ENCODE measurements at regions not wholly inside any gene's neighbourhood (a gene's known extent, or its start where the extent isn't known, plus 50 kb on each side); places are given as distances from the start of the nearest gene placed in this dataset.
"Not testable (repeated sequence)": the region's sequence is repeated elsewhere in the genome, so short reads cannot be mapped to it uniquely, and the experiment has no call there.

- Mint-ChIP-seq H3K27ac (ENCODE audit: unreplicated experiment) (no peak overlapping the region), H3K9me3 (ENCODE audit: low read depth) (no peaks in the 10 kb centered on the region)
- TF ChIP-seq CTCF (IDR thresholded peaks at IDR 0.05), result no peak
These were observed 1303.1 kb upstream of the DDX18 start for GRCh38 chr2:116511426-116511825.

DNA sequence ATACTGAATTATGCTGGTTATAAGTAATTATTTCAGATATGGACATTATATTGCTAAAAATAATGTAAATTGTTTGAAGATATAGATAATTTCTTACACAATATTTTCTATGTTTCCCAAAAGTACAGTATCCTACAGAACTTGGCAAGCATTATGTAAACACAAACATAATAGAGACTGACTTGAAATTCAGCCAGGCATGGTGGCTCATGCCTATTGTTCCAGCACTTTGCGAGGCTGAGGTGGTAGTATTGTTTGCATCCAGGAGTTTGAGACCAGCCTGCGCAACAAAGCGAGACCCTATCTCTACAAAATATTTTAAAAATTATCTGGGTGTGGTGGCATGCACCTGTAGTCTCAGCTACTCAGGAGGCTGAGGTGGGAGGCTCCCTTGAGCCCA, 1300.5 kb upstream of the DDX18 start:
- no peak overlapping the region for H3K4me3 Mint-ChIP-seq (ENCODE audit: unreplicated experiment)
- H3K4me1 Mint-ChIP-seq (ENCODE audit: low read depth), result no peaks in the 10 kb centered on the region
- no peaks in the 10 kb centered on the region for H3K27me3 Mint-ChIP-seq (ENCODE audit: low read depth)
- H3K36me3 Mint-ChIP-seq (ENCODE audit: low read depth), result no peaks in the 10 kb centered on the region
- no peaks in the 10 kb centered on the region for H3K9me3 Mint-ChIP-seq (ENCODE audit: low read depth)
- no peak overlapping the region for H3K27ac Mint-ChIP-seq (ENCODE audit: unreplicated experiment)
- TF ChIP-seq CTCF (IDR thresholded peaks at IDR 0.05), result no peak
- DNase-seq (ENCODE audit: low spot score), result no peak

More at GRCh38 chr2:116511426-116511825, 1303.1 kb upstream of the DDX18 start:
- Mint-ChIP-seq H3K27me3 (ENCODE audit: low read depth) (peaks cover 4% of the 10 kb centered on the region), H3K4me1 (ENCODE audit: low read depth) (no peaks in the 10 kb centered on the region), H3K4me3 (ENCODE audit: unreplicated experiment) (no peak overlapping the region), H3K36me3 (ENCODE audit: low read depth) (no peaks in the 10 kb centered on the region)
- DNase-seq (ENCODE audit: low spot score), result no peak

- DNase-seq (ENCODE audit: low spot score), result no peak
- Mint-ChIP-seq H3K27me3 (ENCODE audit: low read depth) (no peaks in the 10 kb centered on the region), H3K4me3 (ENCODE audit: unreplicated experiment) (no peak overlapping the region), H3K36me3 (ENCODE audit: low read depth) (no peaks in the 10 kb centered on the region), H3K27ac (ENCODE audit: unreplicated experiment) (no peak overlapping the region), H3K9me3 (ENCODE audit: low read depth) (peaks cover 8% of the 10 kb centered on the region), H3K4me1 (ENCODE audit: low read depth) (no peaks in the 10 kb centered on the region)
- TF ChIP-seq CTCF (IDR thresholded peaks at IDR 0.05), result no peak
These were observed 1296.6 kb upstream of the DDX18 start for GRCh38 chr2:116517936-116518335.

GRCh38 chr2:116537811-116538210, 1276.7 kb upstream of the DDX18 start:
- Mint-ChIP-seq H3K9me3 (ENCODE audit: low read depth) (peaks cover 3% of the 10 kb centered on the region), H3K36me3 (ENCODE audit: low read depth) (no peaks in the 10 kb centered on the region), H3K4me1 (ENCODE audit: low read depth) (no peaks in the 10 kb centered on the region), H3K4me3 (ENCODE audit: unreplicated experiment) (no peak overlapping the region), H3K27me3 (ENCODE audit: low read depth) (no peaks in the 10 kb centered on the region), H3K27ac (ENCODE audit: unreplicated experiment) (no peak overlapping the region)
- no peak for DNase-seq (ENCODE audit: low spot score)
- TF ChIP-seq CTCF (IDR thresholded peaks at IDR 0.05), result no peak

GRCh38 chr2:116545286-116546068, 1269.0 kb upstream of the DDX18 start:
- Mint-ChIP-seq H3K27ac (ENCODE audit: unreplicated experiment) (no peak overlapping the region), H3K4me1 (ENCODE audit: low read depth) (no peaks in the 10 kb centered on the region), H3K9me3 (ENCODE audit: low read depth) (peaks cover 3% of the 10 kb centered on the region), H3K27me3 (ENCODE audit: low read depth) (no peaks in the 10 kb centered on the region), H3K4me3 (ENCODE audit: unreplicated experiment) (no peak overlapping the region), H3K36me3 (ENCODE audit: low read depth) (no peaks in the 10 kb centered on the region)
- no peak for DNase-seq (ENCODE audit: low spot score)
- TF ChIP-seq CTCF (IDR thresholded peaks at IDR 0.05), result no peak

DNA sequence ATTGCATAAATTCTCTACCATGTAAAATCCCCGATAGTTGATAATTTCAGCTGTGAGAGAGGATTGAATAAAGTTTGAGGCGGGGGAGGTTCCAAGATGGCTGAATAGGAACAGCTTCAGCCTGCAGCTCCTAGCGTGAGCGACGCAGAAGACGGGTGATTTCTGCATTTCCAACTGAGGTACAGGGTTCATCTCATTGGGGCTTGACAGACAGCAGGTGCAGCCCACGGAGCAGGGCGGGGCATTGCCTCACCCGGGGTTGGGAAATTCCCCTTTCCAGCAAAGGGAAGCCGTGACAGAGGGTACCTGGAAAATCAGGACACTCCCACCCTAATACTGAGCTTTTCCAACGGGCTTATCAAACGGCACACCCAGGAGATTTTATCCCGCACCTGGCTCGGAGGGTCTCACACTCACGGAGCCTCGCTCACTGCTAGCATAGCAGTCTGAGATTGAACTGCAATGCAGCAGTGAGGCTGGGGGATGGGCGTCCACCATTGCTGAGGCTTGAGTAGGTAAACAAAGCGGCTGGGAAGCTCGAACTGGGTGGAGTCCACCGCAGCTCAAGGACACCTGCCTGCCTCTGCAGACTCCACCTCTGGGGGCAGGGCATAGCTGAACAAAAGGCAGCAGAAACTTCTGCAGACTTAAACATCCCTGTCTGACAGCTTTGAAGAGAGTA, 1261.6 kb upstream of the DDX18 start:
- H3K27ac Mint-ChIP-seq (ENCODE audit: unreplicated experiment); H3K4me3 Mint-ChIP-seq (ENCODE audit: unreplicated experiment); H3K9me3 Mint-ChIP-seq (ENCODE audit: low read depth); H3K36me3 Mint-ChIP-seq (ENCODE audit: low read depth); DNase-seq (ENCODE audit: low spot score); H3K4me1 Mint-ChIP-seq (ENCODE audit: low read depth); H3K27me3 Mint-ChIP-seq (ENCODE audit: low read depth): not testable (repeated sequence)
